ENCODE measurements at regions not wholly inside any gene's neighbourhood (a gene's known extent, or its start where the extent isn't known, plus 50 kb on each side); places are given as distances from the start of the nearest gene placed in this dataset.
"Not testable (repeated sequence)": the region's sequence is repeated elsewhere in the genome, so short reads cannot be mapped to it uniquely, and the experiment has no call there.

GRCh38 chr3:127520993-127521392, 69.5 kb downstream of the TPRA1 start:
- DNase-seq, result no peak

- no peak for DNase-seq
These were observed 72.0 kb downstream of the TPRA1 start for GRCh38 chr3:127518456-127519081.

- no peak for DNase-seq
These were observed 78.3 kb downstream of the TPRA1 start for GRCh38 chr3:127512256-127512655.

GRCh38 chr3:127501177-127501576, 89.4 kb downstream of the TPRA1 start:
- no peak for DNase-seq

GRCh38 chr3:127497676-127498075, 92.9 kb downstream of the TPRA1 start:
- no peak for DNase-seq

- no peak for DNase-seq
These were observed 93.4 kb downstream of the TPRA1 start for GRCh38 chr3:127497166-127497565.

- DNase-seq, result no peak
These were observed 94.5 kb downstream of the TPRA1 start for GRCh38 chr3:127495821-127496655.

- no peak for DNase-seq
These were observed 96.4 kb downstream of the TPRA1 start for GRCh38 chr3:127493924-127494646.

GRCh38 chr3:127492426-127492825, 98.1 kb downstream of the TPRA1 start:
- no peak for DNase-seq

GRCh38 chr3:127491909-127492308, 98.6 kb downstream of the TPRA1 start:
- DNase-seq, result no peak

- no peak for DNase-seq
These were observed 99.2 kb downstream of the TPRA1 start for GRCh38 chr3:127491323-127491722.

- DNase-seq, result not testable (repeated sequence)
These were observed 99.6 kb downstream of the TPRA1 start for GRCh38 chr3:127491024-127491305.

- DNase-seq, result no peak
These were observed 100.1 kb downstream of the TPRA1 start for GRCh38 chr3:127490271-127491023.

- no peak for DNase-seq
These were observed 101.2 kb downstream of the TPRA1 start for GRCh38 chr3:127489357-127489756.

- DNase-seq, result no peak
These were observed 101.8 kb downstream of the TPRA1 start for GRCh38 chr3:127488740-127489139.

- DNase-seq, result no peak
These were observed 102.3 kb downstream of the TPRA1 start for GRCh38 chr3:127488141-127488672.

- DNase-seq, result no peak
These were observed 103.3 kb downstream of the TPRA1 start for GRCh38 chr3:127487196-127487595.

- no peak for DNase-seq
These were observed 104.1 kb downstream of the TPRA1 start for GRCh38 chr3:127486321-127486944.

- DNase-seq, result no peak
These were observed 105.0 kb downstream of the TPRA1 start for GRCh38 chr3:127485396-127486170.

GRCh38 chr3:127484601-127485388, 105.7 kb downstream of the TPRA1 start:
- no peak for DNase-seq

Data from activated naive CD4-positive, alpha-beta T cell treated with Interleukin-2 at 50 U/mL for 16 hours (primary cell).